ENCODE measurements at regions not wholly inside any gene's neighbourhood (a gene's known extent, or its start where the extent isn't known, plus 50 kb on each side); places are given as distances from the start of the nearest gene placed in this dataset.

GRCh38 chr18:3340682-3341097 is 78.8 kb downstream of the MYL12B start:
- TF ChIP-seq, protein P1, sequence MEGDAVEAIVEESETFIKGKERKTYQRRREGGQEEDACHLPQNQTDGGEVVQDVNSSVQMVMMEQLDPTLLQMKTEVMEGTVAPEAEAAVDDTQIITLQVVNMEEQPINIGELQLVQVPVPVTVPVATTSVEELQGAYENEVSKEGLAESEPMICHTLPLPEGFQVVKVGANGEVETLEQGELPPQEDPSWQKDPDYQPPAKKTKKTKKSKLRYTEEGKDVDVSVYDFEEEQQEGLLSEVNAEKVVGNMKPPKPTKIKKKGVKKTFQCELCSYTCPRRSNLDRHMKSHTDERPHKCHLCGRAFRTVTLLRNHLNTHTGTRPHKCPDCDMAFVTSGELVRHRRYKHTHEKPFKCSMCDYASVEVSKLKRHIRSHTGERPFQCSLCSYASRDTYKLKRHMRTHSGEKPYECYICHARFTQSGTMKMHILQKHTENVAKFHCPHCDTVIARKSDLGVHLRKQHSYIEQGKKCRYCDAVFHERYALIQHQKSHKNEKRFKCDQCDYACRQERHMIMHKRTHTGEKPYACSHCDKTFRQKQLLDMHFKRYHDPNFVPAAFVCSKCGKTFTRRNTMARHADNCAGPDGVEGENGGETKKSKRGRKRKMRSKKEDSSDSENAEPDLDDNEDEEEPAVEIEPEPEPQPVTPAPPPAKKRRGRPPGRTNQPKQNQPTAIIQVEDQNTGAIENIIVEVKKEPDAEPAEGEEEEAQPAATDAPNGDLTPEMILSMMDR (IDR thresholded peaks at IDR 0.05; ENCODE audit: extremely low read depth in 1 of 2, insufficient read depth in 1 of 2, low read depth in 1 of 2, low read length in 2 of 2), result no peak
- TF ChIP-seq EZH2 (IDR thresholded peaks at IDR 0.05; ENCODE audit: borderline replicate concordance, low read depth, low read length, severe bottlenecking) (no peak), POLR2A (IDR thresholded peaks at IDR 0.05; ENCODE audit: low read depth, low read length) (no peak), MYC (IDR thresholded peaks at IDR 0.05; ENCODE audit: low read depth, low read length) (no peak), JUN (IDR thresholded peaks at IDR 0.05; ENCODE audit: borderline replicate concordance, insufficient read depth, insufficient read length, low read depth) (no peak), MAX (IDR thresholded peaks at IDR 0.05; ENCODE audit: insufficient read depth, insufficient read length) (no peak)
